HG03439 (cell line): ENCODE measurements at regions not wholly inside any gene's neighbourhood (a gene's known extent, or its start where the extent isn't known, plus 50 kb on each side); places are given as distances from the start of the nearest gene placed in this dataset.

ENCODE experiments used
- ATAC-seq: cut with Tn5 transposase; IDR thresholded peaks from one replicate; pipeline ENCODE4 v1.9.1; 2021; ENCODE audit warnings: mild to moderate bottlenecking, moderate library complexity; ENCODE audit not compliant: unreplicated experiment

DNA sequence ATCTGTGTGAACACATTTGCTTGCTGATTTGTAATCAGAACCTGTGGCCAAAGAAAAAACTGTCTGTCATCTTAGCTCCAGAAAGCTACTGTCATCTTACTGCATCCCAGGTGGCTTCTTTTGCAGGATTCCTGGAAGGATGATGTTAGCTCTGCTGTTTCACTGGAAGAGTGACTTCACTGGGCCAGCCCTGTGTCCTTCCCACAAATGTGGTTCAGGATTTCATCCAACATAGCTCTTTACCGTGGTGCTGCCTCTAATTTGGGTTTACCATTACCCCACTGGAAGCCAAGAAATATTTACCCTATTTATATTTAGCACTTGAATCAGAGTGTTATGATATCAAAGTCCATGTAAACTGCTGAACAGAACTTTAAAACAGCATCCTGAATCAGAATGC lies 501.0 kb downstream of the GADD45G start:
- no peak for ATAC-seq

DNA sequence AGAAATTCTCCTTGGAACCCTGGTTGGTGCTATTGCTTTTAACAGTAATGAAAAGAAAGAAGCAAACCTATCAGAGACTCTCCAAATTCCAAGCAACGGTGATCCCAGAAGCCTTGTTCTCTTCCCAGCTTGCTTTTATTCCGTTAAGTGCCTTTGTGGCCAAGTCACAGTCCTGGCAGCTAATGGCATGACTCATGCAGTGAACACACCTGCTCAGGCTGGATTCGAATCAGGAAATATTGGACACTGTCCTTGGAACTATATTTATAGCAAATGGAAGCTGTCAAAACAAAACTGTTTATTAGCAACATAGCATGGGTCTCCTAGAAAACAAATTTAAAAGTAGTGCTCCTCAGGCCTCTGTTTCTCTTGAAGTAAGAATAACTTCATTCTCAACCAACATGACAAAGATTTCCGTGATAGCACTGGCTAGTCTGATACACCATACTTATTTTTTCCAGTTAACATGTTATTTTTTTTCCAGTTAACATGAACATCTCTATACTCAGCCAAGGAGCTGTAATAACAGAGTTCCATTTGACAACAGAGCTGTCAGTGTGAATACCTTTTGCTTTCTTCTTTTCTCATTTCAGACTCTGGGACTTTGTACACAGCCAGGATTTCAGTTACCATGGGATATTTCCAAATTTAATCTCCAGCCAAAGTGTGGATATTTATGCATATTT lies 502.4 kb downstream of the GADD45G start:
- no peak for ATAC-seq

DNA sequence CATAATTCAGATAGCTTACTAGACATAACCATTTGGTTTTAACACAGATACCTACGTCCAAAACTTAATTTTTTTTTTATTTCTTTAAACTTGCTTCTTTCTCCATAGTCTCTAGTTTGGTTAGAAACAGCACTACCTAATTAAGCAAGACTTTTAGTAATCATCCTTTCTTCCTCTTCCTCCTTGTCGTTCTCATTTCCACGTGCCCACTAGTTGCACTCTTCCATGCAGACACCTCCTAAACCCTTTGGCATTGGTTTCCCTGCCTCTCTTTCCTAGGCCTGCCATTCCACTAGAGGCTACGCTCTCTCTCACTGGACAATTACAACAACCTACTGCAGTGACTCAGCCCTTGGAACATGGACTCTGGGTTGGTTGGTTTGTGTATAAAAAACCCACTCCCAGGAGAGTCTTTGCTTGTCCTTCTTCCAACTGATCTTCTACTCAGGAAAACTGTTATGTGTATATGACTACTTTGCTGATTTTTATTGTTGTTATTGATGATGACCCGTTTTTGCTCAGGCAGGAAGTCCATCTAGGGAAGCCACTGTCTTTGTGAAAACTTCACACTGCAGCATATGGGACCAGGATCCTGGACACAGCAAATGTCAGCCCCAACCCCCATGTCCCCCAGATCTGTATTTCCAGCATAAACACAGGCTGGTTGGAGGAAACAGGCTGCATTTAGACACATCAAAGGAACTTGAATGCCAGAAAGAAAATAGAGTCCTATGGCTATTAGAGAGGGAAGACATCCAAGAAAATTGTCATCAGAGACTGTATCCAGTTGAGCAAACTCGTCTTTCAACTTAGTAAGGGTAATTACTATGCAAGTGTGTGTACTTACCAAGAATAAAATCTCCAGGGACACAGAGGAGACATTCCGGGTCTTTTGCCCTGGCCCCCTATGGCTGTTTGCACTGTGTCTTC lies 503.2 kb downstream of the GADD45G start:
- ATAC-seq = no peak

DNA sequence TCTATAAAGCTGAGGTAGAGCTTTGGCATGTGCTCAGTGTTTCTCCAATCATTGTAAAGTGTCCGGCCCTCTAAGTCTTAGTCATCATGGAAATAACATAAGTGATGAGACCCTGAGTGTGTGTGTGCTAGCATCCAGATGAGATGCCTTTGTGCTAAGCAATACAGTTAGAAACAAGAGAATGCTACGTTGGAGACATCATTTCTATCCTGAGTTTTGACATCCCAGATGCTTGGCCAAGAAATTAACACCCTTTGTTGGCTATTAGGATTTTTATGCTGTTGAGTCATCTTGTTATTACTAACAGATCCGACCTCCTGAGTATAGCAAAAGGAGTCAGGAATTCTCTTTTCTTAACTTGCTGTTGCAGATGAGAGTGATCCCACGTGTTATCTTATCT lies 508.0 kb downstream of the GADD45G start:
- no peak for ATAC-seq

DNA sequence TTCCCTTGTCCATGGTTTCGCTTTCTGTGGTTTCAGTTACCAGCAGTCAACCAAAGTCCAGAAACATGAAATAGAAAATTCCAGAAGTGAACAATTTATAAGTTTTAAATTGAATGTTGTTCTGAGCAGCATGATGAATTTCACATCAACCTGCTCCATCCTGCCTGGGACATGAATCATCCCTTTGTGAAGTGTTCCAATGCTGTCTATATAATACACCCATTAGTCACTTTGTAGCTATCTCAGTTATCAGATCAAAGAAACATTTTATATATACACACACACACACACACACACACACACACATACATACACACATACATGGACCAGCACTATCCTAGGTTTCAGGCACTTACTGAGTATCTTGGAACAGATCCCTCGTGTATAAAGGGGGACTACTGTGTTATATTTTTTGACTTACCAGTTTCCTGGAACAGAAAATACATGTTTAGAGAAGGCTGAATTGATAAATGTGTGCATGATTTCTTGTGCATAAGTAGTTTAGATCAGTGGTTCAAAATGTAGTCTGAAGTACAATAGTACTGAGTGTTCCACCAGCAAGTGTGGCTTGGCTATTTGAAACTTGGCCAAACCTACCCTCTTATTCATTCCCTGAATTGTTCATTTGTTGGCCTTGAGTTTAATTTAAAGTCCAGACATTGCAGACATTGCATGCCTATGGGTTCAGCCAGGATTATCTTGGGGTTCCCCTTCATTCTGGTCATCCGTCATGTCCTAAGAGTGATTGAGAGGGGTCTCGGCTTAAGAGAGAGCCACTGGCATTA lies 510.0 kb downstream of the GADD45G start:
- no peak for ATAC-seq

DNA sequence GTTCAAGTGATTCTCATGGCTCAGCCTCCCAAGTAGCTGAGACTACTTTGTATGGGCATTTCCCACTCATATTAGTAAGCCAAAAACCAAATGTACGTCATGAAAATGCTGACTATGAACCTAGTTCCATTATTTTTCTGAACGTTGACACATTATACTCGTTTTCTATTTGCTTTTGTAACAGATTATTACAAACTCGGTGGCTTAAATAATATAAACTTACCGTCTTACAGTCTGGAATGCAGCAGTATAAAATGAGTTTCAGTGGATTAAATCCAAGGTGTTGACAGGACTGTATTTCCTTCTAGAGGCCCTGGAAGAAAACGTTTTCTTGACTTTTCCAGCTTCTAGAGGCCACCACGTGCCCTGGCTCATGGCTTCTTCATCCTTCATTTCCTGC lies 517.0 kb downstream of the GADD45G start:
- no peak for ATAC-seq

DNA sequence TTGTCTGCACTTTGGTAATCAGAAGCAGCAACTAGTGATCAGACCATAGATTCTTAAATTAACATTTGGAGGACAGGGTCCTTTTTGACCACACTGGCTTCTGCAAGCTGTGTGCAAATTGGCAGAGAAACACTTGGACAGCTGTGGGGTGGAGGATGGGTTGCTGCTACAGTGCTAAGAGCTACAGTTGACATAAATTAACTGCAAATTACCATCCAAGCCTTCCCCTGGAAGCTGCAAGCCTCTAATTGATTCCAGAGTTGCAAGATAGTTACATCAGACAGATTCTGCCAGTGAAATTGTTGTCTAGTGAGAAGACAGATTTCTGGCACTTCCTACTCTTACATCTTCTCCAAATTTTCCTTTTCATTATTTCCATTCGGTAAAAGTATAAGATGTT lies 517.7 kb downstream of the DIRAS2 start:
- no peak for ATAC-seq

DNA sequence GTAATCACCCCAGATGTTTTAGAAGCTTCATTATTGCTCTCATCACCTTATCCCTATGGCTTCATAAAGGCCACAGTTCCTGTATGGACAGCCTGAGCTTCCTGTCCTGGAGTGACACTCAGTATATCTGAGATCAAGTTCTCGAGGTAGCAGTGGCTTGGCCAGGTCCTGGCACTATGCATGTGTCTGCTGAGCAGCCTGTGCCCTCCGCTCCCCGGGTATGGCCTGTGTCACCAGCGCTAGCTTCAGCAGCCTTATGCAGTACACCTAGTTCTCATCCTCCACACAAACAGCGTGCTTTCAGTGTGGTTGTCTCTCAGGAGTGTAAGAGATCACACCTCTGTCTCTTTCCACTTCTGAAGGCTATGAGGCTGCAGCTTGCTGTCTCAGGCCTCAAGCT lies 514.7 kb downstream of the DIRAS2 start:
- ATAC-seq = no peak

DNA sequence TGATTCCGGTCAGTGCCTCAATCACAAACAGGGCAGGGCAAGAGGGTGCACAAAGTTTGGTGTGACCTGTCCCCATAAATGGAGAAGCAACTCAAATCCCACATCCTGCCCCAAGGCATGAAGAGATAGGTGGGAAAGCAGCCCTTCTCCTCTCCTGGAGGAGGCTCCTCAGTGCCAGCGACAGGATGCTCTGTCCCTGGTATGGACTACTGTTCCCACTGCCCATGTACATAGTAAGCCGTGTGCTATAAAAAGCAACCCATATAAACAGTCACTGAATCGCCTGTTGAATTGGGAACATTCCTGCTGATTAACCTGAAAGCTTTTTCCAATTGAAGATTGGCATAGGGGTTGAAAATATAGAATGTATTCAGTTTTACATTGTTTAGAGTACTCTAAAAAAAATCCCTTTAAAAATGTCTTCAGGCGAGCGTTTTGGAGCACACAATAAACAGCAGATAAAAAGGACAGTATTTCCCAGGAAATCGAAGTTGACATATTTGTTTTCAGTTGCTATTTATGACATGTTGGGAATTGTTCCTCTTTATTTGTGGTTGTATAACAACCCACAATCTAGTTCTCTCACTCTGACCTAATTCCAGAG lies 513.9 kb downstream of the DIRAS2 start:
- no peak for ATAC-seq

DNA sequence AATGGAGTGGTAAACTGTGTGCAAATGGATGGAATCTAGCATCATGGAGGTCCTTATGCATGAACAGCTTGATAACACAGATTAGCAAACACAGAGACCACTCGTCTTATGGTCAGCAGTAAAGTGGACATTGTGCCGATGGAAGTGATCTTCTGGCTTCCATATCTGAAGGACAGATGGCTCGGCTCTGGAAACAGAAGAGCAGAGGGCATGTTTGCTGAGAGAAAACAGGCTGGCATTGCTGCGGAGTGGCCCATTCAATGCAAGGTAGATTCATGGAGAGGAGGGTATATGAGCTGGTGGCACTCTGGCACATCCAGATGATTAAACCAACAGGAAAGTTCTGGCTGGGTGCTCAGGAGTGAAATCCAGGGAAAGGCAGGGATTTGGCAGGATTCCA lies 513.2 kb downstream of the DIRAS2 start:
- ATAC-seq = no peak

DNA sequence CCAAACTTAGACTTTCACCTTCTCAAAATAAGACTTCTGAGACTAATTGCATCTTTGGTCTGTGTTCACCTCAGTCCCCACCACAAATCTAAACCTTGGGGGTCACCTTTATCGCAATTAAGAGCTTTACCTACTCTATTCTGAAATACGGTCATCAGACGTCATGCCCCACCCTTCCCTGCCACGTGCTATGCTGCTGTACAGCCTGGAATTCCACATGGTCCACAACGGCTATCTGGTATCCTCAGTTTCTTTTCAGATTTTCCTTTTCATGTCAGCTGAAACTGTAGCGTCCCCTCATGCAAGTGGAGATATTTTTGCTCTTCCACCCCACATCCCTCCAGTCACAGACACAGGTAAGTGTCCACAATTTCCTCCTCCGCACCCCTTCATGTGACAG lies 511.1 kb downstream of the DIRAS2 start:
- ATAC-seq = no peak

DNA sequence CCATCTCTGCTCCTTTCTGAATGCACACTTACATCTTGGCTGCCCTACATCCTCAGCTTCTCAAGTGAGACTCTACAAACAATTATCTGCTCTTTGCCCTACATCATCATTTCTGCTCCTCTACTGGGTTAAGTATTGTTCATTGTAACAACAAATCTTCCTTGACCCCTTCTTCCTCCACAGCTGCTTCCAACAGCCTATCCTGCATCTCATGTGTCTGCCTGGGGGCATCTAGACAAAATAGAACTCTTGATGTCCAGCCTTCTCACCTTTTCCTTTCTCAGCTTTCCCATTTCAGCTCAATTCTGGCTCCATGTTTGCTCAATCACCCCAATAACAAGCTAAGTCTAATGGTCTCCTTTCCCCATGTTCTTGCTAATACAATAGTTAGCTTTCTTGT lies 509.8 kb downstream of the DIRAS2 start:
- no peak for ATAC-seq

DNA sequence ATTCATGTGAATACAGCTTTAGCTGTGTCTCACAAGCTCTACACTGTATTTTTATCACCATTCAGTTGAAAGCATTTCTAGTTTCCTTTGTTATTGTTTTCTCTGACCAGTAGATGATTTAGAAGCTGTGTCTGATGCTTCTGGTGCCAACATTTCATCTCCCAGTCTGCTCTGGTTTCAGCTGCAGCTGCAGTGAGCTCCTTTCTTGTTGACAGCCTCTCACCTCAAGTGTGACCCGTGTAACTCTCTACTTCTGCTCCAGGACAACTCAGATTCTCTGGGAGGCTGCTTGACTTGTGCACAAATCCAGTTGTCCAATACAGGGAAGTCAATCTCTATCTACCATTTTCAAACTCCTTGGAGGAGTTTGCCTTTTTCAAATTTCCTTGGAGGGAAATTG lies 504.8 kb downstream of the DIRAS2 start:
- ATAC-seq = no peak

DNA sequence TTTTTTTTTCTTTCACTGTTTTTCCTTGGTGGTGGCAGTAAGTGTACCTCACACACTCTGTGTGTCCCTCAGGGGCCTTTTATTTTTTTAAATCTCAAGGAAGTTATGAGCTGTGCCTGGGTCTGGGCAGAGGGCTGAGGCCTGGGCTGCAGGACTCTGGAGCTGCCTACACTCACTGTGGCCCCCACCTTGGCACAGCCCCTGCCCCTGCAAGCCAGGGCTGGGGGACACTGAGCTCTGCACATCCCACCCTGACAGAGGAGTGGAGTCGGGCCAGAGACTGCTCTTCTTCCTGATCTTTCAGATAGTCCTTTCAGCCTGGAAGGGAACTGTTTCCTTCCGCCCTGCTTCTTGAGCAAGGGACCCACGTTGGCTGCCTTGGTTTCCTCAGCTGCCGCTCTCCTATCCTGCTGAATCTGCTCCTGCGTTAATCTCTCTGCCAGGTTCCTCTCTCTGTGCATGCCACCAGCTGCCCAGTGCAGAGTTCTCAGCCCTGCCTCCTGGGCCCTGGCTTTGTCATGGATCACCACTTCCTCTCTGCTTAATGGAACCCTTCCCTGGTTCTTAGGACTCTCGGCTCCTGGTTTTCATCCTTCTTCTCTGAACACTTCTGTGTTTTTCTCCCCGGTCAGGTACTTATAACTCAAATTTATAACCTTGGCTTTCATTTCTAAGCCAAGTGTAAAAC lies 502.3 kb downstream of the DIRAS2 start:
- ATAC-seq = no peak

DNA sequence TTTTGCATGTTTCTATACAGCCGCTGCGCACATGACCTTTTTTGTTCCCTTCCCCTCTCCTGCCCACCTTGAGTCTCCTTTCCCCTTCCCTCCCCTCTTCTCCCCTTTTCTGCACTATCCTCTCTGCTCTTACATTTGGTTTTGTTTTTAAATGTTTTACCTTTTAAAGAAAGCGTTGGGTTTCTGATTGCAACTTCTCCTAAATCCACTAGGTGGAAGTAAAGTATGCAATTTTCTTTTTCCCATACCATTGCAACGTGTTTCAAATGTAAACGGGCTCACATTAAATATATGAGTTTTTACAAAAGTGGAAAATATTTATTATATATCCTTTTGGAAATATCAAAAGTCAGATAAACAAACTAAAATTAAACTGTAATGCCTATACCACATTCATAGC lies 500.9 kb downstream of the DIRAS2 start:
- ATAC-seq = no peak

DNA sequence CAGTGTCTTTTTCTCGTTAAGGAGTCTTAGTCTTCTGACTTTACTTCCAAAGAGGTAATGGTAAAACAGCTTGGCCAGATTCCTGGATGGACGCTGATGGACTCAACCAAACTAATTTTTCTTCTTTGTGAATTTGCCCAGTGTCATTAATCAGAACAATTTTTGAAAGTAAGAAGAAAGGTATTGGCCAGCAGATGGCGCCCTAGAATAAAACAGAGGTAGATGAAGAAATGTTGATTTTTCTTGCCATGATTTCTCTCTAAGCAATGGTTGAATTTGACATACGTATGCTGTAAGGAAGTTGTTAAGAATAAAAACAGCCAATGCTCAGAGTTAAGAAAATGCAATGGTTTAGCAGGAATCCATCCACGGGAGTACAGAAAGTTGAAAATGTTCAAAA lies 500.0 kb downstream of the DIRAS2 start:
- no peak for ATAC-seq

DNA sequence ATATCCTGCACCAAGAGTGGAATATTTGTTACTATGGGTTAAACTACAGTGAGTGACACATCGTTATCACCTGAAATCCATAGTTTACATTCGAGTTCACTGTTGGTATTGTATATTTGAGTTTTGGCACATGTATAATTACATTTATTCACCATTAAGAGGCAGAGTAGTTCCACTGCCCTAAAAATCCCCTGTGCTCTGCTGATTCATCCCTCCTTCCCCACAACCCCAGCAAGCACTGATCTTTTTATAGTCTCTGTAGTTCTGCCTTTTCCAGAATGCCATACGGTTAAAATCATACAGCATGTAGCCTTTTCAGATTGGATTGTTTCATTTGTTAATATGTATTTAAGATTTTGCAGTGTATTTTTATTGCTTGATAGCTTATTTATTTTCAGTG lies 495.2 kb downstream of the DIRAS2 start:
- no peak for ATAC-seq

DNA sequence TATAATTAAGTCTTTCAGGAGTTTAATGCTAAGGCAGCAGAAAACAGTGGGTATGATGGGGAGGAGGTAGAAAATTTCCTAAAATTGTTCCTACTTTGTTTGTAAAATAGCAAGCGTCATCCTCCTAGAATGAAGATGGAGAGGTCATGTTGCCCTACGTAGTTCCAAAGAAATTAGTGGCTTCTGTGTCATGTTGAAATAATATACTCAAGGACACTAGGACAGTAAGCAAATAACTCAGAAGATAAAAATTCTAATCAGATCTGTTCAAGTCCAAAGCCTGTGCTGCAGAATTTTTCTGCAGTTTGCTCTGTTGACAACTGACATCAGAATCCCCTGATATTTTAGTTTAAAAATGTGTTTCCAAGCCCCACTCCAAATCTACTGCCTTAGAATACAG lies 486.3 kb downstream of the DIRAS2 start:
- no peak for ATAC-seq

DNA sequence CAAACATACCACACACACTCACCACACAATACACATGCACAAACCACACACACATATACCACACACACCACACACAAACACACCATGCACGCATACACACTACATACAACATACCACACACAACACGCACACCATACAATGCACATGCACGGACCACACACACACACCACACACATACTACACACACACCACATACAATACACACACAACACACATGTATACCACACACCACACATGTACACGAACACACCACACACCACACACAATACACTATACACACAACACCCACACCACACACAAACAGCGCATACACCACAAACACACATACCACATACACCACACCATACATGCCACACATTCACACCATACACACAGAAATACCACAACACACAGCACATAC lies 480.3 kb downstream of the DIRAS2 start:
- no peak for ATAC-seq

DNA sequence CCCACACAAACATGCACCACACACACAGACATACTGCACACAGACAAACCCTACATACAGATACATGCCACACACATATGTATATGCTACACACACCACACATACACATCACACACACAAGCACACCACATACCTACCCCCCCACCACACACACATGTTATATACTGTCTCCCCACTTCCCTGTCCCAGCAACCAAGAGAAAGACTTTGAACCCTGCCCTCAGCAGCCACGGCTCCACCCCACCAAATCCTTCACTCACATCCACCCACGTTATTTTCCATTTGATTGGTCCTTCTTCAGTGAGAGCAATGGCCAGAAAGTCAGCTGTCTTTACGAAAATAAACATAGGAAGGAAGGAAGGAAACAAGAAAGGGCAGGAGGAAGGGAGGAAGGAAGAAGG lies 479.8 kb downstream of the DIRAS2 start:
- ATAC-seq = no peak

DNA sequence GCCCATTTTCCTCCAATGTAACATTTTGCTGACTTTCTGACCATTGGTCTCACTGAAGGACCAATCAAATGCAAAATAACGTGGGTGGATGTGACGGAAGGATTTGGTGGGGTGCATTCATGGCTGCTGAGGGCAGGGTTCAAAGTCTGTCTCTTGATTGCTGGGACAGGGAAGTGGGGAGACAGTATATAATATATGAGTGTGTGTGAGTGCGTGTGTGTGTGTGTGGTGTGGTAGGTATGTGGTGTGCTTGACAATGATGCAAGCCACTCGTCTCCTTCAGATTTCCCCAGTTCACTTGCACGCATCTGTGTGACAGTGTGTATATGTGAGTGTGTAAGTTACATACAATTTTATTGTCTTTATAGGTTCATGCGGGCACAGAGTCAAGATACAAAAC lies 477.3 kb downstream of the DIRAS2 start:
- no peak for ATAC-seq
